ENCODE measurements at regions not wholly inside any gene's neighbourhood (a gene's known extent, or its start where the extent isn't known, plus 50 kb on each side); places are given as distances from the start of the nearest gene placed in this dataset.

DNA sequence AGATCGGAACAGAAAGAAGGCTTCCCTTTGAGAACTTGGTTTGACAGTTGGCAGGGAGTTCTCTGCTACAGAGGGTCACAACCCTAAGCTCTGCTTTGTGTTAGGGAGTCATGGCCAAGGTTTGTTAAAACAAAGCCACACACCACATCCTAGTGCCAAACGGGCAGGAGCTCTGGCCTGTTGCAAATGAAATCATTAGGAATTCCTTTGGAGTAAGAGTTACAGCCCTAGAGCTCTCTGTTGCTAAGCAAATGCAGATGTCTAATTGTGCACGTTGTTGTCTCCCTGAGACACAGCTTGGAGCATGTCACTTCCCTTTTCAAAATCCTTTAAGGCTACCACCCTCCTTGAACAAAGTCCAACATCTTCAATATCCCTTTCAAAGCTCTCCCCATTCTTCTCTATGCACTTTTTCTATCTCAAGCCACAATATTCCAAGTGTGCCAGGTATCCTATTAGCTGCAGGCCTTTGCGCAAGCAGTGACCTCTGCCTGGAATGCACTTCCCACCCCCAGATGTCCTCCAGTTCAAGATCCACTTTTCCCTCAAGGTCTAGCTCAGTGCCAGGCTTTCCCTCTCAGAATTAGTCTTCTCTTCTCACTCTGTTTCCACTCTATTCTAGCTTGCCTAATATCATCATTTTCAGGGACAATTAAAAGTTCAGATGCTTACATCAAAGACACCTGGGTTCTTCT is 253.7 kb upstream of the POU2AF2 start:
- DNase-seq (no peak), ATAC-seq (no peak)
- intact Hi-C loops (cut with micrococcal nuclease): no loop called here
- H3K9me3 Mint-ChIP-seq: no peaks in the 10 kb centered on the region
- TF ChIP-seq, protein P1, sequence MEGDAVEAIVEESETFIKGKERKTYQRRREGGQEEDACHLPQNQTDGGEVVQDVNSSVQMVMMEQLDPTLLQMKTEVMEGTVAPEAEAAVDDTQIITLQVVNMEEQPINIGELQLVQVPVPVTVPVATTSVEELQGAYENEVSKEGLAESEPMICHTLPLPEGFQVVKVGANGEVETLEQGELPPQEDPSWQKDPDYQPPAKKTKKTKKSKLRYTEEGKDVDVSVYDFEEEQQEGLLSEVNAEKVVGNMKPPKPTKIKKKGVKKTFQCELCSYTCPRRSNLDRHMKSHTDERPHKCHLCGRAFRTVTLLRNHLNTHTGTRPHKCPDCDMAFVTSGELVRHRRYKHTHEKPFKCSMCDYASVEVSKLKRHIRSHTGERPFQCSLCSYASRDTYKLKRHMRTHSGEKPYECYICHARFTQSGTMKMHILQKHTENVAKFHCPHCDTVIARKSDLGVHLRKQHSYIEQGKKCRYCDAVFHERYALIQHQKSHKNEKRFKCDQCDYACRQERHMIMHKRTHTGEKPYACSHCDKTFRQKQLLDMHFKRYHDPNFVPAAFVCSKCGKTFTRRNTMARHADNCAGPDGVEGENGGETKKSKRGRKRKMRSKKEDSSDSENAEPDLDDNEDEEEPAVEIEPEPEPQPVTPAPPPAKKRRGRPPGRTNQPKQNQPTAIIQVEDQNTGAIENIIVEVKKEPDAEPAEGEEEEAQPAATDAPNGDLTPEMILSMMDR (IDR thresholded peaks at IDR 0.05): no peak
- CTCF ChIA-PET: no interaction called here
- no peaks in the 10 kb centered on the region for H3K4me1 Mint-ChIP-seq (ENCODE audit: low read depth)
- H3K27me3 Mint-ChIP-seq: no peaks in the 10 kb centered on the region
- H3K36me3 Mint-ChIP-seq (ENCODE audit: low read depth): no peaks in the 10 kb centered on the region
- no peak overlapping the region for H3K27ac Mint-ChIP-seq
- H3K4me3 Mint-ChIP-seq: no peak overlapping the region
- POLR2A ChIA-PET: no interaction called here

DNA sequence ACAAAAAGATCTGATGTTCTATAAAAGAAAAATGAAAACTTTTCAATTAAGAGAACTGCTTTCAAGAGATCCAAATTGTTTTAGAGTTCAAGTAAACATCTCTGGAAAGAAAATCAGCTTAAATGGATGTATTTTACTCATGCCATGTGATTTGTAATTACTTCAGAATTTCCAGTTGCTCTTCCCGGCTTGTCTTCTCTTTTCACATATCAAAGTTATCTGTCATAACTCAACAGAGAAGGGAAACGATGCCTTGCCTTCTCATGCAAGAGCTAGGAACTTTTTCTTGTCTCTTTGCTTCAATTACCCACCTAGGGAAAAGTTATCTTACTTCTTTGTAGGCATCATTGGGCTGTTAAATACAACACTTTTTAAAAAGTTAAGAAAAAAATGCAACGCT is 255.2 kb upstream of the POU2AF2 start:
- CTCF ChIA-PET: no interaction called here
- no peak overlapping the region for H3K4me3 Mint-ChIP-seq
- H3K9me3 Mint-ChIP-seq: no peaks in the 10 kb centered on the region
- intact Hi-C loops (cut with micrococcal nuclease): no loop called here
- H3K27ac Mint-ChIP-seq: no peak overlapping the region
- H3K4me1 Mint-ChIP-seq (ENCODE audit: low read depth): no peaks in the 10 kb centered on the region
- TF ChIP-seq, protein P1 (IDR thresholded peaks at IDR 0.05): no peak
- ATAC-seq: no peak
- no peaks in the 10 kb centered on the region for H3K36me3 Mint-ChIP-seq (ENCODE audit: low read depth)
- no peak for DNase-seq
- H3K27me3 Mint-ChIP-seq: no peaks in the 10 kb centered on the region
- POLR2A ChIA-PET: interaction anchor here (0.7 kb wide), 1 partner anchor 10 kb away, joined by 3 read pairs; no protein-coding TSS in a partner anchor

DNA sequence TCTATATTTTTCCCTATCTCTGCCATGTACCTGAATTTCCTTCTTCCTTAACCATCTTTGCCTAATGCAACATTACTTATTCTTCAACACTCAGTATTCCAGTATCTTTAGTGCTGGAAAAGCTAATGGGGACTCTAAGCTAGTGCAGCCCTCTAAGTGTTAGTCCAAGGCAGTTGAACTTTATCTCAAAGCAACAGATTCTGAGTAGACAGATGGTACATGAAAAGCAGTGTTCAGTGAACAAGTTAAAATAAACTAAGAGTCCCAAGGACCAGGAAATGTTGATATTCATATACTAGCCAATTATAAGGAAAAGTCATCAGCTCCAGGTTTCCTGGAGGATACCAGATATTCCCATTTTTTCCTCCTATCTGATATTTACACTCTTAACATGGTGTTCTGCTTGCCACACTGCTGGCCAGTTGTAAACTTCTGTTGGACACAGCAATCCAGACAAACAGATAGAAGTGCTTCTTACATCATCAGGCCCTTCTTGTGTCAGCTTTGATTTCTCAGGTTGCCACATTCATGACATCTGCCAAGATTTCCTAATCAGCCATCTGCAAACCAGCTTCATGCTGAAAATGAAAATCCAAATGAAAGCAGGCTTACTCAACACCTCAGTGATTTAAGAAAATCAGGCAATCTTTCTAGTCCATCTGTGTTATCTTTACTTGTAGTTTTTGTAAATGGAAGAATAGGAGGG is 255.9 kb upstream of the POU2AF2 start:
- intact Hi-C loops (cut with micrococcal nuclease): no loop called here
- Mint-ChIP-seq H3K4me3 (no peak overlapping the region), H3K27me3 (no peaks in the 10 kb centered on the region), H3K9me3 (no peaks in the 10 kb centered on the region), H3K36me3 (ENCODE audit: low read depth) (no peaks in the 10 kb centered on the region), H3K27ac (no peak overlapping the region), H3K4me1 (ENCODE audit: low read depth) (no peaks in the 10 kb centered on the region)
- ChIA-PET CTCF (no interaction called here), POLR2A (no interaction called here)
- DNase-seq (no peak), ATAC-seq (no peak)
- TF ChIP-seq, protein P1 (IDR thresholded peaks at IDR 0.05): no peak

DNA sequence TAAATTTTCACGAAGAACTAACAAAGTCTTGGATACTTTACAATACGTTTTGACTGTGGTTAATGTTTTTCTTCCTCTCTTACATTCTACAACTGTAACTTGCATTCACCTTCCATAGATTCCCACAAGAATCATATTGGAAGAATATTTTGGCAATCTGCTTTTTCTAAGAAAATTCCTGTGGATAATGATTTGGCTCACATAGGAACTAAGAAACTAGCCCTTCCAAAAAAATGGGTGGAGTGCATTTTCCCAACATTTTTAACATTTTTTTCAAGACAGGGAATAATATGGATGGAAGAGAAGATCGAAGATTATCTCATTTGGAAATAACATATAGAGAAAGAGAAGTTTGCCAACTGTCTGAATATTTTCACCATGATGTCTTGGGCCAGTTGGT is 256.9 kb upstream of the POU2AF2 start:
- no peak overlapping the region for H3K4me3 Mint-ChIP-seq
- ChIA-PET CTCF (no interaction called here), POLR2A (no interaction called here)
- no peaks in the 10 kb centered on the region for H3K36me3 Mint-ChIP-seq (ENCODE audit: low read depth)
- intact Hi-C loops (cut with micrococcal nuclease): no loop called here
- H3K9me3 Mint-ChIP-seq: no peaks in the 10 kb centered on the region
- no peaks in the 10 kb centered on the region for H3K27me3 Mint-ChIP-seq
- TF ChIP-seq, protein P1 (IDR thresholded peaks at IDR 0.05): no peak
- ATAC-seq (no peak), DNase-seq (no peak)
- H3K4me1 Mint-ChIP-seq (ENCODE audit: low read depth): no peaks in the 10 kb centered on the region
- no peak overlapping the region for H3K27ac Mint-ChIP-seq

DNA sequence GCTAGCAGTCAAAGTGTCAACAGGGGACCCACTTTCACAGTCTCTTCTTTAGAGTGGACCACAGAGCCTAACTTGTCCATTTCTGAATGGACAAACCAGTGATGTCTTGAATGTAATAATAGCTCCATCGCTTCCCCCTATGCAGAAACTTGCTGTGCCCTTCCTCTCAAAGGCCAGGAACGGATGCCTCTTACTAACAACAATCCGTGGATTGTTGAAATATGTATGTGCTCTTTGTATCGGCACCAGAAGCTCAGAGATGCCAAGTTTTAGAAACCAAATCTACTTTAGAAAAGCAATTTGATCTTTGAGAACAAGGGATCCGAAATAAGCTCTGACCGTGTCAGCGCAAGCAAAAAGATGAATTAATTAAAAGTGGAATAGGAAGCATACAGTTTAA is 259.5 kb upstream of the POU2AF2 start:
- no peak overlapping the region for H3K4me3 Mint-ChIP-seq
- H3K36me3 Mint-ChIP-seq (ENCODE audit: low read depth): no peaks in the 10 kb centered on the region
- H3K9me3 Mint-ChIP-seq: no peaks in the 10 kb centered on the region
- ChIA-PET POLR2A (no interaction called here), CTCF (no interaction called here)
- TF ChIP-seq, protein P1 (IDR thresholded peaks at IDR 0.05): no peak
- no peaks in the 10 kb centered on the region for H3K27me3 Mint-ChIP-seq
- intact Hi-C loops (cut with micrococcal nuclease): no loop called here
- ATAC-seq (no peak), DNase-seq (no peak)
- no peaks in the 10 kb centered on the region for H3K4me1 Mint-ChIP-seq (ENCODE audit: low read depth)
- H3K27ac Mint-ChIP-seq: no peak overlapping the region

Measured in activated CD8-positive, alpha-beta T cell treated with anti-CD3 and anti-CD28 coated beads for 36 hours (primary cell).